ENCODE measurements at regions not wholly inside any gene's neighbourhood (a gene's known extent, or its start where the extent isn't known, plus 50 kb on each side); places are given as distances from the start of the nearest gene placed in this dataset.

DNA sequence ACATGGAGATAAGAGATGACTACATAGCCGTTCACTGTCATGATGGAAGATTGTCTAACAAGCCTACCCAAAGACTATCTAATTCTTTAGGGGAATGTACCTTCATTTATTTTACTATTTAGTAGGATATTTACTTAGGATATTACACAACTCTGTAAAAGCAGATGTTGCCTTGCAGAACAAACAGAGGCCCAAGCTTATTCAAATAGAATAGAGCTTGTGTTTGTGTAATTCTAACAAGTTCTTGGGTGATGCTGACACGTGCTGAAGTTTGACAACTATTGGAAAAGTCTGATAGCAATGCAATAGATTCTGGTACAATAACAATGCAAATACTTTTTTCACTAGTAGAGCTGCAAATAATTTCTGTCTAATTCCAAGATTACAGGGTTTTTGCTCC, 447.6 kb downstream of the TOX3 start:
- DNase-seq (ENCODE audit: low read depth): no peak
- H3K4me3 ChIP-seq (ENCODE audit: low read length): no peak overlapping the region
- TF ChIP-seq, protein P1, sequence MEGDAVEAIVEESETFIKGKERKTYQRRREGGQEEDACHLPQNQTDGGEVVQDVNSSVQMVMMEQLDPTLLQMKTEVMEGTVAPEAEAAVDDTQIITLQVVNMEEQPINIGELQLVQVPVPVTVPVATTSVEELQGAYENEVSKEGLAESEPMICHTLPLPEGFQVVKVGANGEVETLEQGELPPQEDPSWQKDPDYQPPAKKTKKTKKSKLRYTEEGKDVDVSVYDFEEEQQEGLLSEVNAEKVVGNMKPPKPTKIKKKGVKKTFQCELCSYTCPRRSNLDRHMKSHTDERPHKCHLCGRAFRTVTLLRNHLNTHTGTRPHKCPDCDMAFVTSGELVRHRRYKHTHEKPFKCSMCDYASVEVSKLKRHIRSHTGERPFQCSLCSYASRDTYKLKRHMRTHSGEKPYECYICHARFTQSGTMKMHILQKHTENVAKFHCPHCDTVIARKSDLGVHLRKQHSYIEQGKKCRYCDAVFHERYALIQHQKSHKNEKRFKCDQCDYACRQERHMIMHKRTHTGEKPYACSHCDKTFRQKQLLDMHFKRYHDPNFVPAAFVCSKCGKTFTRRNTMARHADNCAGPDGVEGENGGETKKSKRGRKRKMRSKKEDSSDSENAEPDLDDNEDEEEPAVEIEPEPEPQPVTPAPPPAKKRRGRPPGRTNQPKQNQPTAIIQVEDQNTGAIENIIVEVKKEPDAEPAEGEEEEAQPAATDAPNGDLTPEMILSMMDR (IDR thresholded peaks at IDR 0.05; ENCODE audit: insufficient read depth, low read depth, low read length, missing control alignments): no peak

DNA sequence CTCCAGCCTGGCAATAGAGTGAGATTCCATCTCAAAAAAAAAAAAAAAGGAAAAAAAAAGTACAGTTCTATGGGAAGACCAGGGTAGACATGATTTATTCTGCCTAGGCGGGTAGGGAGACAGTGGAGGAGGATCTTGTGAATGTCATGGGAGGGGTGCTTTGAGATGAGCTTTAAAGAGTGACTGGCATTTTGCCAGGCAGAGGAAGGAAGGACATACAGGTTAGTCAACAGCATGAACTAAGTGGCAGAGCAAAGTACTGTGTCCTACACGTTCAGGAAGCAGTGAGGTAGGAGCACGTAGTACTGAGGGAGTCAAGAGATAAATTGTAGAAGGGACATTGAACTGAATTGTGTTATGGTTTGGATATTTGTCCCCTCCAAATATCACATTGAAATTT, 451.5 kb downstream of the TOX3 start:
- no peak overlapping the region for H3K4me3 ChIP-seq (ENCODE audit: low read length)
- no peak for DNase-seq (ENCODE audit: low read depth)
- TF ChIP-seq, protein P1 (IDR thresholded peaks at IDR 0.05; ENCODE audit: insufficient read depth, low read depth, low read length, missing control alignments): no peak

DNA sequence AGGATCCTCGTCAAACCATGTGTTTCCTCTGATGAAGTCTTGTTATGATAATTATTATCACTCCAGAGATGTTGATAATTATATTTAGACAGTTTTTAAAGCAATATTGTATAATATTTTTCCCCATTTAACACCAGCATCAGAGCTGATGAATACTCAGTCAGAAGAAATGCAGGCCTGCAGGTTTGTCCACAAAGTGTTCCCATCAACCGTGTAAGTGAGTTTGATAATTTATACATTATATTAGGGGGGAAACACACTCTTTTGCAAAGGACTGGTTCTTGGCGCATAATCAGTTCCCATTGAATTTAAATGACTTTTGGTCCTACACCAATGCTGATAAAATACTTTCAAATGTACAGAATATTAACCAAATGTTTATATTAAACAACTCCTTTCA, 454.8 kb downstream of the TOX3 start:
- H3K4me3 ChIP-seq (ENCODE audit: low read length): no peak overlapping the region
- no peak for DNase-seq (ENCODE audit: low read depth)
- TF ChIP-seq, protein P1 (IDR thresholded peaks at IDR 0.05; ENCODE audit: insufficient read depth, low read depth, low read length, missing control alignments): no peak

DNA sequence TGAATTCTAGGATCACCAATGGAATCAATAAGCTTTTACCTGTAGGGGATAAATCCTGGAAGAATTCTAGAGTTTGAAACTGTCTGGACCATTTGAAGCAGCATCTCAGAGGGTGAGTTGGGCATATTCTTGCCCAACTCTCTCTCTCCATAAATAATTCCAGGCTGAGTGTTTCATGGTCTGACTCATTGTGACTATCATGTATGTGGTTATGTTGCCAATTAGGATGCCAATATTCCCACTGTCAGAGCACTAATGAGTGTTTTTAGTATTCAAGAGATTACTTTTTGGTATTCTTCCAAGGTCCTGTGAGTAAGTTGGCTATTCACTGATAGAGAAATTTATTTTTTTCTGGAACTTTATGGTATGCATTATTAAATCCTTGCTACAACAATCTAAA, 456.9 kb downstream of the TOX3 start:
- H3K4me3 ChIP-seq (ENCODE audit: low read length): no peak overlapping the region
- TF ChIP-seq, protein P1 (IDR thresholded peaks at IDR 0.05; ENCODE audit: insufficient read depth, low read depth, low read length, missing control alignments): no peak
- peak; percentile 82 for DNase-seq (ENCODE audit: low read depth)

DNA sequence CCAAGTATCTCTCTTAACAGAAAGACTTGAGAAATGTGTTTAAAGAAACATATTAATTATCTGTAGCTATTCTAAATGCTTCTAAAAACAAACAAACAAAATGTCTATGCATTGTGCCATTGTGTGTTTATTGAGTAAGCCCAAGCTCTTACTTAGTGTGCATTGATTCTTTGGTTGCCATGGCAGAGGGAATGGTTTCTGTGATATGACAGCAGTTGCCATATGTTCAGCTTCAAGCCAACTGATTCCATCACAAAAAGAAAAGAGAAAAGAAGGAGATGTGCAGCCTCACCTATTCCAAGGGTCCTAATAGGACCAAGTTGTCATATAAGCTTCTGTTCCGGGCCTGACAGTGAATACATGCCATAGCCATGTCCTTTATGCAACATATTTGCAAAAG, 457.5 kb downstream of the TOX3 start:
- DNase-seq (ENCODE audit: low read depth): no peak
- TF ChIP-seq, protein P1 (IDR thresholded peaks at IDR 0.05; ENCODE audit: insufficient read depth, low read depth, low read length, missing control alignments): no peak

DNA sequence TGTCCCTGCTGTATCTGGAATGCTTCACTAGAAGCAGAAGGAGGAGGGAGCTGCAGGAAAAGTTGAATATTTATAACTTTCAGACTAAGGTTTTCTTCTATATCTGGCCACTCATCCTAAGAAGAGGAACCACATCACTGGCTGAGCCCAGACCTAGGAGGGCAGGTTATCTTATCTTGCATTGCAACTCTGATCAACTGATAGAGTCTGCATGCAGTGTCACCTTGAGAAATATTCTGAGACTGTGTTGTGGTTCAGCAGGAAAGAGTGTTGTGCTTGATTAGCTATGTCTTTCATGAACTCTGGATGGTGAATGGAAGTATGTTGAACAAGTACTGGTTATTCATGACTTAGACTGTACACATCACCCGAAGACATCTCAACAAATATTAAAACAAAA, 460.0 kb downstream of the TOX3 start:
- no peak for DNase-seq (ENCODE audit: low read depth)
- TF ChIP-seq, protein P1 (IDR thresholded peaks at IDR 0.05; ENCODE audit: insufficient read depth, low read depth, low read length, missing control alignments): no peak
- no peak overlapping the region for H3K4me3 ChIP-seq (ENCODE audit: low read length)

More for the DNA sequence above, 457.5 kb downstream of the TOX3 start:
- H3K4me3 ChIP-seq (ENCODE audit: low read length): no peak overlapping the region

Data from epithelial cell of esophagus (primary cell).